Omental fat pad (tissue), 3 donors: ENCODE measurements at regions not wholly inside any gene's neighbourhood (a gene's known extent, or its start where the extent isn't known, plus 50 kb on each side); places are given as distances from the start of the nearest gene placed in this dataset.

Source experiments
- ATAC-seq: fragments of 150-250 bp; one replicate; pipeline ENCODE4 v1.9.1; 2016; ENCODE audit warnings: mild to moderate bottlenecking, moderate library complexity; ENCODE audit not compliant: low FRiP score
- DNase-seq: peaks from one replicate; pipeline ENCODE4 v3.0.0-alpha.2; 2019; ENCODE audit warnings: low spot score
- TF ChIP-seq, protein P1 (sequence below), 3 donors: fragments of 450-650 bp; IDR thresholded peaks; one replicate each; pipeline ENCODE4 v1.5.1; 2016 to 2017; ENCODE audit warnings: antibody characterized with exemption in 3 of 3, mild to moderate bottlenecking in 3 of 3, moderate library complexity in 2 of 3

DNA sequence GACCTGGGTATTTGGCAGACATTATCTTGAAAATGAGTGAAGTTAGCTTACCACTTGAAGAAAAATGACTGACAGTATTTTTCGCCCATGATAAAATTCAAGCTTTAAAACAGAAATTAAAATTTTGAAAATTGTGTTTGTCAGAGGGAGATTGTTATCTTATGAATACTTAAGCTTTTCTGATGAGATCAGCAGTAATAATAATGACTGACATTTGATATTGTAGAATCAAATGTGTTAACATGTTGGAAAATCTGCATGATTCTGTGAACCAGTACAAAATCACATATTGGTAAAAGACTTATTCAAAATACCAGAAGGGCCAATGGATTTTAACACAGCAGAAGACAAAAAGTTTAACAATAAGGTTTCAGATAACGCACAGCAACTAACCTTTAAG lies 94.0 kb downstream of the MSX2 start:
- DNase-seq (no peak), ATAC-seq (no peak)
- TF ChIP-seq, protein P1, sequence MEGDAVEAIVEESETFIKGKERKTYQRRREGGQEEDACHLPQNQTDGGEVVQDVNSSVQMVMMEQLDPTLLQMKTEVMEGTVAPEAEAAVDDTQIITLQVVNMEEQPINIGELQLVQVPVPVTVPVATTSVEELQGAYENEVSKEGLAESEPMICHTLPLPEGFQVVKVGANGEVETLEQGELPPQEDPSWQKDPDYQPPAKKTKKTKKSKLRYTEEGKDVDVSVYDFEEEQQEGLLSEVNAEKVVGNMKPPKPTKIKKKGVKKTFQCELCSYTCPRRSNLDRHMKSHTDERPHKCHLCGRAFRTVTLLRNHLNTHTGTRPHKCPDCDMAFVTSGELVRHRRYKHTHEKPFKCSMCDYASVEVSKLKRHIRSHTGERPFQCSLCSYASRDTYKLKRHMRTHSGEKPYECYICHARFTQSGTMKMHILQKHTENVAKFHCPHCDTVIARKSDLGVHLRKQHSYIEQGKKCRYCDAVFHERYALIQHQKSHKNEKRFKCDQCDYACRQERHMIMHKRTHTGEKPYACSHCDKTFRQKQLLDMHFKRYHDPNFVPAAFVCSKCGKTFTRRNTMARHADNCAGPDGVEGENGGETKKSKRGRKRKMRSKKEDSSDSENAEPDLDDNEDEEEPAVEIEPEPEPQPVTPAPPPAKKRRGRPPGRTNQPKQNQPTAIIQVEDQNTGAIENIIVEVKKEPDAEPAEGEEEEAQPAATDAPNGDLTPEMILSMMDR (IDR thresholded peaks at IDR 0.05) = no peak

DNA sequence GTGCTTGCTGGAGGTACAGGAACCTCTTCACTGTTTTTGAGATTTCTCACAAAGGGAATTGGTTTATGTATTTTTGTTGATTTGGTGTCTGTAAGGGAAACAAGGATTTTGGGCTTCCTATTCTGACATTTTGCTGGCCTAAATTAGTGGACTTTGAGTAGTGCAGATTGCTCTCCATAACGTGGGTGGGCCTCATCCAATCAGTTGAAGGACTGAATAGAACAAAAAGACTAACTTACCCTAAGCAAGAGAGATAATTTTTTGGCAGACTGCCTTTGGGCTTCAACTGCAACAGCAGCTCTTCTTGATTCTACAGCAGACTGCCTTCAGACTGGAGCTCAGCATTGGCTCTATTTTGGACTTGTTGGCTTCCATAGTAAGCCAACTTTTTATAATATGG lies 93.2 kb downstream of the MSX2 start:
- DNase-seq = no peak
- ATAC-seq = no peak
- TF ChIP-seq, protein P1 (IDR thresholded peaks at IDR 0.05) = no peak

DNA sequence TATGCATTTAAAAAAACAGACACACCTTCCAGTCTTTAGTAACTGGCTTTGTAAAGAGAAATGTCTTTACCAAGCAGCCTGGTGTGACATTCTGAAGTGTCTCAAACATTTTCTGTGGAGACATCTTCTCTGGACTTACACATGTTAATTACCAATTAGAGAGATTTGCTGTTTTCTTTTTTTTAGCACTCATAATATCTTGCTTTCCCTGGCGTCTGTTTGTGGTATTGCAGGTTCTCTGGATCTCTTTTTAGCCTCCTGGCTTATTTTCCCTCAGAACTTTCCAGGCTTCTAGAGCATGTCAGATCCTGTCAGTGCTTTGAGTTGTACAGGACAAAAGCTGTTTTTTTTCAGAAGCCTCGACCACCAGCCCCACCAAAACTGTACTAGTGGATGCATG lies 92.5 kb downstream of the MSX2 start:
- TF ChIP-seq, protein P1 (IDR thresholded peaks at IDR 0.05) = no peak
- DNase-seq = no peak
- ATAC-seq = no peak

DNA sequence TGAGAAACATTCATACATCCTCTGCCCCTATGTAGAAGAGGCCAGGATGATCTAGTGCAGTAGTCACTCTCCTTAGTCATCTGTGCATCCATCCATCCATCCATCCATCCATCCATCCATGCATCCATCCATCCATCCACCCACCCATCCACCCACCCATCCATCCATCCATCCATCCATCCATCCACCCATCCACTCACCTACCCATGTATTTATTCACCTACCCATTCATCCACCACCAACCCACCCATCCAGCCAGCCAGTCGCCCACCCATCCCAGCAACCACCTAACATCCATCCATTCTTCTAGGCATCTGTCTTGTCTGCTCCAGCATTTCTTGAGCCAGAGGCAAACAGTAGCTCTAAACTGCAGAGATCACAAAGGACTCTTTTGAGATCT lies 87.1 kb downstream of the MSX2 start:
- TF ChIP-seq, protein P1 (IDR thresholded peaks at IDR 0.05) = no peak
- DNase-seq (no peak), ATAC-seq (no peak)

DNA sequence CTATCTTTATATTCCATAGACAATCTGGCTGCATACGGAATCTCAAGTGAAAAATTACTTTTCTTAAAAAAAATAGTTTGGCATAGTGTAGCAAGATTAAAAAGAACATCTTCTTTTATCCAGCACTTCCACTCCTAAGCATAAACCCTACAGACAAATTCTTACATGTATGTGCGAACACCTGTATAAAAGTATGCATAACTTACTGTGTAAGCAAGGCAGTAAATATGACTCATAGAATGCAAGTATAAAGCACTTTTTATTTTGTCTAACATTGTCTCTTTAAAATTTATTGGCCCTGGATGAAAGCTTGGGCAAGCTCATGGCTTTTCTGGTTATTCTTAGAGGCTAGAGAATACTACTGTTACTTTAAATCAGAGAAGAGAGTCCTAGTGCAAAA lies 86.4 kb downstream of the MSX2 start:
- TF ChIP-seq, protein P1 (IDR thresholded peaks at IDR 0.05) = no peak
- ATAC-seq (no peak), DNase-seq (no peak)

DNA sequence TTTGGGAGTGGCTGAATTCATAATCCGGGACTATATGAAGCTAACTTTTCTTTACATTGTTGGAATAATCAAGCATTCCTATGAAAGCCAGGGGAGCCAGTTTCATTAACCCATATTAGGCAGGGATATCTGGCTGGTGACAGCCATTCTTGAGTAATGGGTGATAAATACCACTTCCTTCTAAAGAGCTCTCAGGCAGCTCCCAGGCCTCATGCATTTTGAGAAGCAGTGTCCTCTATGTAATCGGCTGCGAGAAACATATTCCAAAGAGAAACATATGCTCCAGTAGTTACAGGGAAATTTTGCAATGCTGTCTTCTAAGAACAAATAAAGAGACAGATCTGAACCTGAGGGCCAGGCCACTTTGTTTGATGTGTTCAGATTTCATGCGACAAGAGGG lies 83.1 kb downstream of the MSX2 start:
- TF ChIP-seq, protein P1 (IDR thresholded peaks at IDR 0.05) = no peak
- DNase-seq (no peak), ATAC-seq (no peak)

DNA sequence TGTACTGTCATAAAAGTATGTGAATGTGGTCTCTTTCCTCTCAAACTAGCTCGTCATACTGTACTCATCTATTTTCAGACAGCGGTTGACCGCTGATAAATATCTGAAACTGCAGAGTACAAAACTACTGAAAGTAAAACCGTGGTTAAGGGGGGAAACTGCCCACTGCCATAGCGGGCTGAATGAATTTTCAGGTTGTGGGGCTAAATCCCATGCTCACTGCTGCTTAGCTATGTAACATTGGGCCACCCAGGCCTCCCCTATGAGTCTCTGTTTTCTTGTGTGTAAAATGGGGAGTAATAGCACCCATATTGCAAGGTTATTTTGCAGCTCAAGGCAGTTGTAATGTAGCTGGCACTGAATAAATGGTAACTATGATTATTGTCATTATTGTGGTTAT lies 82.3 kb downstream of the MSX2 start:
- DNase-seq (no peak), ATAC-seq (no peak)
- TF ChIP-seq, protein P1 (IDR thresholded peaks at IDR 0.05) = no peak
